ENCODE measurements at regions not wholly inside any gene's neighbourhood (a gene's known extent, or its start where the extent isn't known, plus 50 kb on each side); places are given as distances from the start of the nearest gene placed in this dataset.

GRCh38 chr20:40943591-40943990 lies 85.0 kb upstream of the TOP1 start:
- no peak for TF ChIP-seq CTCF (IDR thresholded peaks at IDR 0.05; ENCODE audit: insufficient read depth, low read depth, low read length)
- no peak for TF ChIP-seq EZH2 (IDR thresholded peaks at IDR 0.05; ENCODE audit: insufficient read depth, low read length)
